K562 (cell line): ENCODE measurements at regions not wholly inside any gene's neighbourhood (a gene's known extent, or its start where the extent isn't known, plus 50 kb on each side); places are given as distances from the start of the nearest gene placed in this dataset.

ENCODE experiments used
- ATAC-seq: fragments of 200-7000 bp; cut with Tn5 transposase; 3 replicates; pipeline ENCODE4 v1.9.1; 2020; ENCODE audit warnings: moderate library complexity
- BruUV-seq: library from RNA; stranded (reverse); fragments of 400-500 nt; replicated peaks from 2 replicates; lab custom pipeline; 2021; lab: Mats Ljungman, UMichigan
- CTCF ChIA-PET: fragments of 300-600 bp; formaldehyde crosslinking; extraction: SDS; loops from one replicate; lab custom pipeline; 2021; ENCODE audit warnings: low intra/inter-chr PET ratio; lab: Yijun Ruan, JAX
- POLR2A ChIA-PET: fragments of 300-600, 350-650 bp; sonication (Branson Sonifier 250); formaldehyde crosslinking; extraction: SDS; loops from one replicate; lab custom pipeline; 2021; ENCODE audit warnings: antibody characterized with exemption, inconsistent platforms; lab: Yijun Ruan, JAX
- DNase-seq, 4 experiments: peaks; one replicate each; pipeline versions ENCODE4 v3.0.0 to v3.0.0-alpha.2; 2011 to 2018; ENCODE audit warnings: low spot score in 3 of 4, mixed read lengths in 3 of 4; ENCODE audit errors: extremely low read depth in 1 of 4
- FAIRE-seq: peaks from 2 replicates; lab custom pipeline; 2011; peaks lifted over from hg19 to GRCh38; lab: Jason Lieb, UNC
- H2AFZ ChIP-seq: 2 replicates; pipeline ENCODE4 v1.6.0; 2011; ENCODE audit warnings: low read depth, low read length, control low read depth, inconsistent platforms
- H3K27ac ChIP-seq: fragments of 200-600 bp; 3 replicates; pipeline ENCODE4 v1.8.0; 2011; ENCODE audit warnings: low read depth, mild to moderate bottlenecking, control low read depth, inconsistent platforms, low read length, moderate library complexity, mixed read lengths; ENCODE audit errors: extremely low read depth
- H3K27me3 ChIP-seq, 2 experiments: fragments of 300-600 bp in 1 of 2; 2 replicates in 1 of 2; 3 replicates in 1 of 2; pipeline versions ENCODE4 v1.6.0 to v1.8.0; 2011; ENCODE audit warnings: inconsistent platforms in 2 of 2, low read length in 2 of 2, mild to moderate bottlenecking in 1 of 2, mixed read lengths in 1 of 2, moderate library complexity in 1 of 2; ENCODE audit not compliant: control insufficient read depth in 2 of 2, insufficient read depth in 2 of 2
- H3K36me3 ChIP-seq: fragments of 300-600 bp; 3 replicates; pipeline ENCODE4 v1.8.0; 2011; ENCODE audit warnings: mild to moderate bottlenecking, low read length, inconsistent platforms; ENCODE audit not compliant: control insufficient read depth, insufficient read depth
- H3K4me1 ChIP-seq, 2 experiments: fragments of 200-600 bp in 1 of 2; replicated peaks in 1 of 2; 2 replicates in 1 of 2; 3 replicates in 1 of 2; pipeline versions ENCODE4 v1.5.1 to v1.8.0; 2011; ENCODE audit warnings: inconsistent platforms in 2 of 2, low read length in 2 of 2, mild to moderate bottlenecking in 1 of 2, mixed read lengths in 1 of 2, moderate library complexity in 1 of 2; ENCODE audit not compliant: control insufficient read depth in 2 of 2, insufficient read depth in 2 of 2
- H3K4me2 ChIP-seq: 2 replicates; pipeline ENCODE4 v1.6.1; 2011; ENCODE audit warnings: low read length, control low read depth, inconsistent platforms, mixed read lengths; ENCODE audit not compliant: insufficient read depth
- H3K4me3 ChIP-seq: fragments of 200-600 bp; sonication (generic), shearing (Covaris generic); 2 replicates; pipeline ENCODE4 v1.5.1; 2016; ENCODE audit warnings: control low read depth, inconsistent platforms
- H3K79me2 ChIP-seq: fragments of 200-600 bp; 3 replicates; pipeline ENCODE4 v1.8.0; 2011; ENCODE audit warnings: low read length, inconsistent platforms; ENCODE audit not compliant: control insufficient read depth, insufficient read depth
- H3K9ac ChIP-seq, 2 experiments: 2 replicates each; pipeline versions ENCODE4 v1.6.0 to v1.6.1; 2011; ENCODE audit warnings: low read depth in 2 of 2, low read length in 2 of 2, control low read depth in 1 of 2, inconsistent platforms in 1 of 2, mild to moderate bottlenecking in 1 of 2, mixed read lengths in 1 of 2; ENCODE audit not compliant: insufficient read depth in 1 of 2
- H3K9me1 ChIP-seq: one replicate; pipeline ENCODE4 v1.6.0; 2011; ENCODE audit warnings: inconsistent platforms, mild to moderate bottlenecking, low read length, moderate library complexity; ENCODE audit not compliant: control insufficient read depth, insufficient read depth
- H3K9me3 ChIP-seq: replicated peaks from 2 replicates; pipeline ENCODE4 v1.5.1; 2011; ENCODE audit warnings: low read depth, low read length, inconsistent platforms; ENCODE audit not compliant: control insufficient read depth, insufficient read depth
- H4K20me1 ChIP-seq: replicated peaks from 2 replicates; pipeline ENCODE4 v1.6.1; 2011; ENCODE audit warnings: low read length, inconsistent platforms, mixed read lengths; ENCODE audit not compliant: control insufficient read depth, insufficient read depth
- CTBP1 ChIP-seq: fragments of 450-650 bp; IDR thresholded peaks from 2 replicates; pipeline ENCODE4 v1.6.1; 2016; ENCODE audit warnings: borderline replicate concordance
- E2F8 ChIP-seq: fragments of 450-650 bp; IDR thresholded peaks from 2 replicates; pipeline ENCODE4 v1.7.1; 2018; ENCODE audit warnings: mild to moderate bottlenecking, low read depth; ENCODE audit not compliant: partially characterized antibody
- MECOM ChIP-seq: fragments of 250-450 bp; sonication (Bioruptor Pico); IDR thresholded peaks from 2 replicates; pipeline ENCODE4 v1.8.0; 2022; ENCODE audit warnings: inconsistent platforms
- WGBS: fragments of 100-300 bp; shearing (Covaris generic); methylation state at CpG from one replicate; pipeline ENCODE4 v1.1.6; 2016; ENCODE audit warnings: low coverage, mixed read lengths; ENCODE audit not compliant: insufficient coverage; ENCODE audit errors: missing lambda C conversion rate; 5-methylcytosine and 5-hydroxymethylcytosine counted together
- in situ Hi-C: fragments of 300-500 bp; cut with MboI; formaldehyde crosslinking; loops from 4 replicates; pipeline ENCODE4 v1.15.0; 2018; ENCODE audit warnings: inconsistent platforms, mixed read lengths
- intact Hi-C: fragments of 100-400 bp; cut with micrococcal nuclease; formaldehyde crosslinking; loops from 2 replicates; pipeline ENCODE4 v1.14.2; 2022

- Histone ChIP-seq H2AFZ (no peak overlapping the region), H3K79me2 (no peaks in the 10 kb centered on the region), H3K4me3 (no peak overlapping the region), H3K9me3 (0 out of 2 replicates have a peak, but pooled peaks cover 2% of the 10 kb centered on the region), H3K9me1 (no peaks in the 10 kb centered on the region), H3K27me3 (no peaks in the 10 kb centered on the region), H3K9ac (no peak overlapping the region), H3K4me2 (no peak overlapping the region), H3K36me3 (no peaks in the 10 kb centered on the region), H4K20me1 (no peaks in the 10 kb centered on the region), H3K27ac (no peak overlapping the region), H3K4me1 (no peaks in the 10 kb centered on the region)
- POLR2A ChIA-PET, result no interaction called here
- 0% methylated on average over 4 of the region's 4 CpGs for WGBS
- TF ChIP-seq MECOM (no peak), E2F8 (no peak), CTBP1 (no peak)
- ATAC-seq, result no peak
- CTCF ChIA-PET, result no interaction called here
- in situ Hi-C loops (no loop called here), intact Hi-C loops (loop anchor here (10.0 kb wide), 1 partner anchor 1338 kb away; no protein-coding TSS in a partner anchor)
- FAIRE-seq, result no peak
- BruUV-seq, result no TSS peak
- no peak for DNase-seq
Observed at GRCh38 chr5:117456866-117457470, 882.3 kb upstream of the SEMA6A start.
